HG02610 (cell line): ENCODE measurements at regions not wholly inside any gene's neighbourhood (a gene's known extent, or its start where the extent isn't known, plus 50 kb on each side); places are given as distances from the start of the nearest gene placed in this dataset.

ENCODE experiments used
- ATAC-seq: cut with Tn5 transposase; IDR thresholded peaks from one replicate; pipeline ENCODE4 v1.9.1; 2021; ENCODE audit warnings: mild to moderate bottlenecking, moderate library complexity; ENCODE audit not compliant: unreplicated experiment

- ATAC-seq: no peak
Measured at GRCh38 chr2:104033399-104033798, 820.5 kb upstream of the POU3F3 start.

DNA sequence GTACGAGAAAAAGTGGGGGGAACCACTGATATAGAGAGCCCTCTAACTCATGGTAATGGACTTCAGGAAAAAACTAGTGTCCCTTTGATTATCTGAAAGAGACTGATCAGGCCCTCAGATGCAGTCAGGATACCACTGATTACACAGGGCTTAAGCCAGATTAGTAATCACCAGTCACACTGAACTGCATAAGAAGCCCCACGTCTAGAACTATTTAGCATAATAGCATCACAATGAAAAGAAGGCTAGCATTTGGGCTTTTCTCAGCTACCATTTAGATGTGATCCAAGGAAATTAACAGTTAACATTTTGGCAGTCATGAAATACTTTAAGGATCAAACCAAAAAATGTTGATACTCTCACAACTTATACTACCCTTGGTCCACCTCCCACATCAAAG, 813.1 kb upstream of the POU3F3 start:
- no peak for ATAC-seq

GRCh38 chr2:104041351-104041750, 812.6 kb upstream of the POU3F3 start:
- ATAC-seq: no peak

GRCh38 chr2:104043864-104044263, 810.1 kb upstream of the POU3F3 start:
- no peak for ATAC-seq

- no peak for ATAC-seq
Measured at GRCh38 chr2:104045071-104045470, 808.8 kb upstream of the POU3F3 start.

DNA sequence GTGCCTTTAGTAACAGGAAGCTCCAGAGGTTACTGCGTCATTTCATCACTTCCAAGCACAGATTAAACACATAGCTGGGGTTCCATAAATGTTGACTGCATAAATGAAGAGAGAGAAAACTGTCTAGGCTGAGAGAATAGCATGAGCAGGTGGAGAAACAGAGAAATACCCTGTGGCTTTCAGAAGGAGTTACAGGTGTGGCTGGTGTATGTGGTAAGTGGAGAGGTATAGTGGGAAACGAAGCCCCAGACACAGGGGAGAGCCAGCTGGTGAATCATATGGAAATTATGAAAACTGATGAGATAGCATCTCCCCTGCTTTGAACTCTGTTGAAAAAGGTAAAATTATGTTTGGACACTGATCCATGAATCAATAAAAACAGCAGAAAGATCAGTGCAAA, 807.4 kb upstream of the POU3F3 start:
- no peak for ATAC-seq

- ATAC-seq: no peak
Measured at GRCh38 chr2:104047516-104047915, 806.4 kb upstream of the POU3F3 start.

GRCh38 chr2:104049438-104049837, 804.5 kb upstream of the POU3F3 start:
- no peak for ATAC-seq

- no peak for ATAC-seq
Measured at GRCh38 chr2:104049981-104050380, 803.9 kb upstream of the POU3F3 start.

- no peak for ATAC-seq
Measured at GRCh38 chr2:104050656-104051242, 803.2 kb upstream of the POU3F3 start.

GRCh38 chr2:104051766-104052165, 802.1 kb upstream of the POU3F3 start:
- ATAC-seq: no peak

DNA sequence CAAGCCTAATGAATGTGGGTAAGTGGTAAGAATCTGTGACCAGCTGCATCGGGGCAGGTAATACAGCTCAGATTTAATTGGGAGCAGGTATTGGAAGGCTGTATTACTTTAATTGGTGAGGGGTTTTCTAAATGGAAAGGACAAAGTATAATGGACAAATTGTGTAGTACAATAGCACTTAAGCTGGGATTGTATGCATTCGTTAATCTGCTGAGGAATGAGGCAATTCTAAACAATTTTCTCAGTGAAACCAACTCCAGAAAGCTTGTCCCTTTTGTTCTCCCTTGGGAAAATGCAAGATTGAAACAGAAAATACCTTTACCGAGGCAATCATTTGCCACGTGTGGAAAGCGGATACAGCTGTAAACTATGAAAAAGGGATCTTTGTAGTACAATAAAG, 801.6 kb upstream of the POU3F3 start:
- ATAC-seq: no peak

DNA sequence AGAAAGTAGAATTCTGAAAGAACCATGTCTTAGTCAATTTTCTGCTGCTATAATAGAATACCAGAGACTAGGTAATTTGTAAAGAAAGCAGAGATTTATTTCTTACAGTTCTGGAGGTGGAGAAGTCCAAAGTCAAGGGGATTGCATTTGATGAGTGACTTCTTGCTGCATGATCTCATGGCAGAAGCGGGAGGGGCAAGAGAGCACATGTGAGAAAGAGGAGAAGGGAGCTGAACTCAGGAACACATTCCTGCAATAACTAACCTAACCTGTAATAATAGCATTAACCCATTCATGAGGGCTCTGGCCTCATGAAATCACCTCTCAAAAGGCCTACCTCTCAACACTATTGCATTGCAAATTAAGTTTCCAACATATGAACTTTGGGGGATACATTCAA, 797.5 kb upstream of the POU3F3 start:
- no peak for ATAC-seq

DNA sequence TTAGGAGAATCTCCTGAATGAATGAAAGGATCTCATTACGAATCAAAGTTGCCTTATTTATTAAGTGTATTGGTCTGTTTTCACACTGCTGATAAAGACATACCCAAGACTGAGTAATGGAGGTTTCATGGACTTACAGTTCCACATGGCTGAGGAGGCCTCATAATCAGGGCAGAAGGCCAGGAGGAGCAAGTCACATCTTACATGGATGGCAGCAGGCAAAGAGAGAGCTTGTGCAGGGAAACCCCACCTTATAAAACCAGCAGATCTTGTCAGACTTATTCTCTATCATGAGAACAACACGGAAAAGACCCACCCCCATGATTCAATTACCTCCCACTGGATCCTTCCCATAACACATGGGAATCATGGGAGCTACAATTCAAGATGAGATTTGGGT, 785.2 kb upstream of the POU3F3 start:
- ATAC-seq: no peak

GRCh38 chr2:104077573-104077972, 776.3 kb upstream of the POU3F3 start:
- ATAC-seq: no peak

- ATAC-seq: no peak
Measured at GRCh38 chr2:104078431-104079157, 775.3 kb upstream of the POU3F3 start.

DNA sequence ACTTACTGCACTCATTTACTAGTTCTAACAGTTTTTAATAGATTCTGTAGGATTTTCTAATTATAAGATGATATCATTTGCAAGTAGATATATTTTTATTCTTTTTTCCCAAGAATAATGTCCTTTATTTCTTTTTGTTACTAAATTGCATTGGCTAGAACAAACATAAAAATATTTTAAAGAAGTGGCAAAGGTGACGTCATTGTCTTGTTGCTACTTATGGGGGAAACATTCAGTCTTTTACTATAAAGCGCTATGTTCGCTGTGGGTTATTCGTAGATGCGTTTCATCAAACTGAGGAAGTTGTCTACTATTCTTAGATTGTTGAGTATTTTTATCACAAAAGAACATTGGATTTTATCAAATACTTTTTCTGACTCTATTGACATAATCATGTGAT, 765.2 kb upstream of the POU3F3 start:
- ATAC-seq: no peak

DNA sequence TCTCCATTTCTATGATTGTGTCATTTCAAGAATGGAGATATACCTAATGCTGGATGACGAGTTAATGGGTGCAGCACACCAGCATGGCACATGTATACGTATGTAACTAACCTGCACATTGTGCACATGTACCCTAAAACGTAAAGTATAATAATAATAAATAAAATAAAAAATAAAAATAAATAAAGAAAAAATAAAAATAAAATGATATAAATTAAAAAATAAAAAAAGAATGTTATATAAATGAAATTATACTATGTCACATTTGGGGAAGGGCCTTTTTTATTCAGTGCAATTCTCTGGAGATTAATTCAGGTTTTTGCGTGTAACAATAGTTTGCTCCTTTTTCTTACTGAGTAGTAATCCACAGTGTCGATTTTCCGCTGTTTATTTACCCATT, 763.5 kb upstream of the POU3F3 start:
- no peak for ATAC-seq

- no peak for ATAC-seq
Measured at GRCh38 chr2:104091894-104092293, 762.0 kb upstream of the POU3F3 start.

DNA sequence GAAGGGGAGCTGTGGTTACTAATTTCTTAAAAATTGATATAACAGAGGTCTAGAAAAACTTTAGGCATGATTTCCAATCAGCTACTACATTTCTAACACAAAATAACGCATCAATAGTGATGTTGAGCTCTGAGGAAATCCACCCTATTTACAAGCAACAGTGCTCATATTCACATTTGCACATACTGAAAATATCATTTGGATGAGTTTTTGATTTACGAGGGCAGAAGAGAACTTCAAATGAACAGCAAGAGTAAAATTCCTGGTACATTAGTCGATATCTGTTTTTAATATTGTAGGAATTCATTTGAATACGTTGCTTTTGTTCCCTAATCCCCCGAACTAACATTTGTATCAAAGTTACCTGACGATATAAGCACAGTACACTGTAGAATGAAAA, 761.0 kb upstream of the POU3F3 start:
- no peak for ATAC-seq

- no peak for ATAC-seq
Measured at GRCh38 chr2:104102615-104103014, 751.3 kb upstream of the POU3F3 start.

- ATAC-seq: no peak
Measured at GRCh38 chr2:104109356-104109755, 744.6 kb upstream of the POU3F3 start.

- ATAC-seq: no peak
Measured at GRCh38 chr2:104118889-104119288, 735.0 kb upstream of the POU3F3 start.
